ENCODE measurements at regions not wholly inside any gene's neighbourhood (a gene's known extent, or its start where the extent isn't known, plus 50 kb on each side); places are given as distances from the start of the nearest gene placed in this dataset.
"Not testable (repeated sequence)": the region's sequence is repeated elsewhere in the genome, so short reads cannot be mapped to it uniquely, and the experiment has no call there.

DNA sequence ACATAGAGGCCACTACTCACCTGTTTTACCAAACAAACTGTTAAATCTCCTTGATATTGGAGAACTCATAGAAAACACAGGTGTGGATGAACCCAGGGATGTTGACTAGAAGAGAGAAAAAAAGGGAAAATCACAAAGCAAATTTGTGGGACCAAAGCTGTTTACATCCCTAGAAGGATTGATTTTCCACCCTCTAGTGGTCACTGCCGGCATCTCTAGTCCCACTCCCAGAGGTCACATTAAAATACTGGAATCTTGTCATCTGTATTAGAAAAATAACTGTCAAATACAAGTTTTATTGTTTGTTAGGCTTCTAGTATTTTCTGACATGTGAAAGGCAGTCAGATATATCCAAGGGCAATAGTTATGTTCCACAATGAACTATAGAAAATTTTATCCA is 469.7 kb downstream of the FOXD4L4 start:
- H3K4me2 ChIP-seq; H3K9me3 ChIP-seq (ENCODE audit: insufficient read depth, low read depth); H3K9me2 ChIP-seq (ENCODE audit: insufficient read depth); H2AFZ ChIP-seq; H3K27me3 ChIP-seq (ENCODE audit: insufficient read depth, low read depth); BruUV-seq (replicated peaks); H3K4me1 ChIP-seq (replicated peaks; ENCODE audit: insufficient read depth); H3K36me3 ChIP-seq (ENCODE audit: low read depth); H3K4me3 ChIP-seq; H3K79me2 ChIP-seq (ENCODE audit: low read depth); intact Hi-C loops (cut with micrococcal nuclease; ENCODE audit: unreplicated experiment); POLR2A ChIA-PET (ENCODE audit: unreplicated experiment); H4K20me1 ChIP-seq (ENCODE audit: insufficient read depth); DNase-seq; H3F3A ChIP-seq (ENCODE audit: insufficient read depth, low read depth); H3K27ac ChIP-seq; CTCF ChIA-PET: not testable (repeated sequence)

DNA sequence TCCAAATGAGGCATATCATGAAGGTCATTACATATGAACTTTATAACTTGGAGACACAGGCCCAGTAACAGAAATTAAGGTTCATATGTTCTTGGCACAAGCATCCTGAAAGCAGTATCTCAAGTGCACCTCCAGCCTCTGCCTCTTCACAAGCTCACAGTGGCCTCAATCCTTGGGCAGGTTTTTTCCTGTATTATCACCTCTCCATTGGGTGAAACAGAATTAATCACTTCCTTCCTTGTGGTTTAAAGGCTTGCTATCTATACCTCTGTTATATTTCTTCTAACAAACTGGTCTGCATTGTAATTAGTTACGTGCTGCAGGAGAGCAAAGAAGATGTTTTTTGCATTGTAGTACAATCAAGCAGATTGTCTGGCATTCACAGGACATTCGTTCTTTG is 471.0 kb downstream of the FOXD4L4 start:
- H3K9me3 ChIP-seq (ENCODE audit: insufficient read depth, low read depth); H3F3A ChIP-seq (ENCODE audit: insufficient read depth, low read depth); DNase-seq; intact Hi-C loops (cut with micrococcal nuclease; ENCODE audit: unreplicated experiment); H3K27me3 ChIP-seq (ENCODE audit: insufficient read depth, low read depth); H3K4me2 ChIP-seq; H3K9me2 ChIP-seq (ENCODE audit: insufficient read depth); H3K4me1 ChIP-seq (replicated peaks; ENCODE audit: insufficient read depth); BruUV-seq (replicated peaks); H3K36me3 ChIP-seq (ENCODE audit: low read depth); H3K4me3 ChIP-seq; POLR2A ChIA-PET (ENCODE audit: unreplicated experiment); H3K79me2 ChIP-seq (ENCODE audit: low read depth); H3K27ac ChIP-seq; CTCF ChIA-PET; H4K20me1 ChIP-seq (ENCODE audit: insufficient read depth); H2AFZ ChIP-seq: not testable (repeated sequence)

DNA sequence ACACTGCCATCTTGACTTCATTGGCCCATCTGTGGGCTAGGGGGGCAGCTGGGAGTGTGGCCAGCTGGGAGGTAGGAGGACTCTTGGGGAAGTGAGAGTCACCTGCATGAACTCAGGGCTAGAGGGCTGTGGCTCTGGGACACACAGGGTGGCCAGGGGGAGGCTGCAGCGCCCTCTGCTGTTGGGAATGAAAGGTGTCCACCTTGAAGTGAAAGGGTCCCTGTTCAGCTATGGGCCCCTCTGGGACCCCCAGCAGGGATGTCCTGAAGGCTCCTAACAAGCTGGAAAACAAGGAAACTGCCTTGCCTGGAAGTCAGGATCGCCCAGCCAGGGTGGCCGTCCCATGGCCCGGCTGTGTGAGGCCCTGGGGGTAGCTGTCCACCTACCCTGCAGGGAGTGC is 507.8 kb downstream of the FOXD4L4 start:
- H4K20me1 ChIP-seq (ENCODE audit: insufficient read depth); BruUV-seq (replicated peaks); H3K4me2 ChIP-seq; H3K27me3 ChIP-seq (ENCODE audit: insufficient read depth, low read depth); H3K9me3 ChIP-seq (ENCODE audit: insufficient read depth, low read depth); H3K27ac ChIP-seq; DNase-seq; intact Hi-C loops (cut with micrococcal nuclease; ENCODE audit: unreplicated experiment); POLR2A ChIA-PET (ENCODE audit: unreplicated experiment); CTCF ChIA-PET; H3K79me2 ChIP-seq (ENCODE audit: low read depth); H2AFZ ChIP-seq; H3K9me2 ChIP-seq (ENCODE audit: insufficient read depth); H3K36me3 ChIP-seq (ENCODE audit: low read depth); H3K4me3 ChIP-seq; H3F3A ChIP-seq (ENCODE audit: insufficient read depth, low read depth); H3K4me1 ChIP-seq (replicated peaks; ENCODE audit: insufficient read depth): not testable (repeated sequence)

DNA sequence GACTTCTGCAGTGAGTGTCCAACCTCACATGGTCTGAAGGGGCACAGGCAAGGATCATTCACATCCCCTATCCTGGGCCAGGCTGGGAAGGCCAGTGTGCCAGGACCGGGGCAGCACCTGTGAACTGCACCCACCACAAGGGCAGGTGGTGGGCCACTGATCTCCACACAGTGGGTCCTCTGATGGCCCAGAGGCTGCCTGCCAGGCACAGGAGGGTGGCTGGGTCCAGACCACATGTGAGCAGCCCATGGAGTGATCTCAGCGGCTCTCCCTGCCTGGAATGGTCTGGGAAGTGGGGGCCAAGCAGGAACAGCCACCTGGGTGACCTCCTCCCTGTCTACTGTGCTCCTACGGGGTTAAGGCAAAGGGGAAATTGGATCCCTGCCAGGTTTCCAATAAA is 508.5 kb downstream of the FOXD4L4 start:
- DNase-seq; H3K9me2 ChIP-seq (ENCODE audit: insufficient read depth); BruUV-seq (replicated peaks); H3K79me2 ChIP-seq (ENCODE audit: low read depth); intact Hi-C loops (cut with micrococcal nuclease; ENCODE audit: unreplicated experiment); H2AFZ ChIP-seq; H3K4me3 ChIP-seq; H3K4me2 ChIP-seq; H3K4me1 ChIP-seq (replicated peaks; ENCODE audit: insufficient read depth); H3K27me3 ChIP-seq (ENCODE audit: insufficient read depth, low read depth); POLR2A ChIA-PET (ENCODE audit: unreplicated experiment); H3K9me3 ChIP-seq (ENCODE audit: insufficient read depth, low read depth); H4K20me1 ChIP-seq (ENCODE audit: insufficient read depth); CTCF ChIA-PET; H3F3A ChIP-seq (ENCODE audit: insufficient read depth, low read depth); H3K36me3 ChIP-seq (ENCODE audit: low read depth); H3K27ac ChIP-seq: not testable (repeated sequence)

DNA sequence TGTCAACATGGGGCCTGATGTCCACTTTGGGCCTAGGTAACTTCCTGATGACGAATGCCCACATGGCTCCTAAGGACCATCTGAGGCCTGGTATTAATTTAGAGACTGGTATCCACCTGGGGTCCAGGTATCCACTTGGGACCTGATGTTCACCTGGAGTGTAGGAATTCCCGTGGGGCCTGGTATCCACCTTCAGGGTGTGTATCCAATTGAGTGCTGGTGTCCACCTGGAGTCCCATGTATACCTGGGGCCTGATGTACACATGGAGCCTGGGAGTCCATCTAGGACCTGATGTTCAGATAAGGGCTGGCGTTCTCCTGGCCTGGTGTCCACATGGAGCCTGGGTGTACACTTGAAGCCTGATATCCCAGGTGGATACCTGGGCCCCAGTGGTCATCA is 520.6 kb downstream of the FOXD4L4 start:
- H3K4me2 ChIP-seq; H3K9me2 ChIP-seq (ENCODE audit: insufficient read depth); intact Hi-C loops (cut with micrococcal nuclease; ENCODE audit: unreplicated experiment); DNase-seq; H3K27ac ChIP-seq; CTCF ChIA-PET; H3F3A ChIP-seq (ENCODE audit: insufficient read depth, low read depth); POLR2A ChIA-PET (ENCODE audit: unreplicated experiment); H4K20me1 ChIP-seq (ENCODE audit: insufficient read depth); H3K9me3 ChIP-seq (ENCODE audit: insufficient read depth, low read depth); H3K4me1 ChIP-seq (replicated peaks; ENCODE audit: insufficient read depth); H3K79me2 ChIP-seq (ENCODE audit: low read depth); BruUV-seq (replicated peaks); H2AFZ ChIP-seq; H3K27me3 ChIP-seq (ENCODE audit: insufficient read depth, low read depth); H3K36me3 ChIP-seq (ENCODE audit: low read depth); H3K4me3 ChIP-seq: not testable (repeated sequence)

DNA sequence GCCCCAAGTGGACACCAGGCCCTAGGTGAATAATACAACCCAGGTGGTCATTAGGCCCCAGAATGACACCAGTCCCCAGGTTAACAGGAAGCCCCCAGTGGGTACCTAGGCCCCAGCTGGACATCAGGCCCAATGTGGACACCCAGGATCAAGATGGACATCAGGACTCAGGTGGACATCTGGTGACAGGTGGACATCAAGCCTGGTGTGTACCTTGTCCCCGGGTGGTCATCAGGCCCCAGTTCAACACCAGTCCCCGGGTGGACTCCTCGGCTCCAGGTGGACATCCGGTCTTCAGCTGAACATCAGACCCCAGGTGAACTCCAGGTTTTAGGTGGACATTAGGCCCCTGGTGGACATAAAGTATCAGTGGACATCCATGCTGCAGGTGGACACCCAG is 524.6 kb downstream of the FOXD4L4 start:
- H3K4me2 ChIP-seq; CTCF ChIA-PET; H3K36me3 ChIP-seq (ENCODE audit: low read depth); H3K27me3 ChIP-seq (ENCODE audit: insufficient read depth, low read depth); H3K4me1 ChIP-seq (replicated peaks; ENCODE audit: insufficient read depth); POLR2A ChIA-PET (ENCODE audit: unreplicated experiment); H4K20me1 ChIP-seq (ENCODE audit: insufficient read depth); H2AFZ ChIP-seq; H3F3A ChIP-seq (ENCODE audit: insufficient read depth, low read depth); DNase-seq; BruUV-seq (replicated peaks); H3K9me2 ChIP-seq (ENCODE audit: insufficient read depth); H3K4me3 ChIP-seq; H3K79me2 ChIP-seq (ENCODE audit: low read depth); H3K9me3 ChIP-seq (ENCODE audit: insufficient read depth, low read depth); intact Hi-C loops (cut with micrococcal nuclease; ENCODE audit: unreplicated experiment); H3K27ac ChIP-seq: not testable (repeated sequence)

DNA sequence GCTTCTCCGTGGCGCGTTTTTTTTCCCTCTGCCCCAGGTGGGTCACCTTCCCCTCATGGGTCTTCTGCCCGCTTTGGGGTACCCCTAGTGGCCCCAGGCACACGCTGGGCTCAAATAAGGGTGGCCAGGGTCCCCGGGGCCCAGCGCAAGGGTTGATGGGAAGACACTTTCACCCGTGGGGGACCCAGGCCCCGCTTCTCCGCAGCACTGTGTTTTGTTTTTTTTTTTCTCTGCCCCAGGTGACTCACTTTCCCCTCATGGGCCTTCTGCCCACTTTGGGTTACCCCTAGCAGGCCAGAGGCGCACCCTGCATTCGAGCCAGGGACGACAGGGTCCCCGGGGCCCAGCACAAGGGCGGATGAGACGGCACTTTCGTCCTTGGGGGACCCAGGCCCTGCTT is 526.7 kb downstream of the FOXD4L4 start:
- BruUV-seq (replicated peaks), result not testable (repeated sequence)

DNA sequence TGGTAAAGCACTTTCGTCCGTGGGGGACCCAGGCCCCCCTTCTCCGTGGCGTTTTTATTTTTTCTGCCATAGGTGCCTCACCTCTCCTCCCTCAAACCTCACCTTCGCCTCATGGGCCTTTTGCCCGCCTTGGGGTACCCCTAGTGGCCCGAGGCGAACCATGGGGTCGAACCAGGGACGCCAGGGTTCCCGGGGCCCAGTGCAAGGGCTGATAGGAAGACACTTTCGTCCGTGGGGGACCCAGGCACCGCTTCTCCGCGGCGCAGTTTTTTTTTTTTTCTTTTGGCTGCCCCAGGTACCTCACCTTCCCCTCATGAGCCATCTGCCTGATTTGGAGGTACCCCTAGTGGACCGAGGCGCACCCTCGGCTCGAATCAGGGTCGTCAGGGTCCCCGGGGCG is 527.8 kb downstream of the FOXD4L4 start:
- H3K9me3 ChIP-seq (ENCODE audit: insufficient read depth, low read depth); H3K27ac ChIP-seq; H3K4me1 ChIP-seq (replicated peaks; ENCODE audit: insufficient read depth); H3K27me3 ChIP-seq (ENCODE audit: insufficient read depth, low read depth); H3K4me3 ChIP-seq; H4K20me1 ChIP-seq (ENCODE audit: insufficient read depth); CTCF ChIA-PET; H3K9me2 ChIP-seq (ENCODE audit: insufficient read depth); POLR2A ChIA-PET (ENCODE audit: unreplicated experiment); intact Hi-C loops (cut with micrococcal nuclease; ENCODE audit: unreplicated experiment); H3K36me3 ChIP-seq (ENCODE audit: low read depth); H2AFZ ChIP-seq; BruUV-seq (replicated peaks); H3K79me2 ChIP-seq (ENCODE audit: low read depth); H3F3A ChIP-seq (ENCODE audit: insufficient read depth, low read depth); DNase-seq: not testable (repeated sequence)
- peak overlapping the region; percentile 26; the same call in 1 of the 2 replicates for H3K4me2 ChIP-seq

More for the DNA sequence above, 526.7 kb downstream of the FOXD4L4 start:
- H4K20me1 ChIP-seq (ENCODE audit: insufficient read depth); H3K79me2 ChIP-seq (ENCODE audit: low read depth); H3K4me1 ChIP-seq (replicated peaks; ENCODE audit: insufficient read depth); H3K9me3 ChIP-seq (ENCODE audit: insufficient read depth, low read depth); intact Hi-C loops (cut with micrococcal nuclease; ENCODE audit: unreplicated experiment); H3K4me3 ChIP-seq; H3K27ac ChIP-seq; H3K36me3 ChIP-seq (ENCODE audit: low read depth); CTCF ChIA-PET; H3K27me3 ChIP-seq (ENCODE audit: insufficient read depth, low read depth); H2AFZ ChIP-seq; H3F3A ChIP-seq (ENCODE audit: insufficient read depth, low read depth); POLR2A ChIA-PET (ENCODE audit: unreplicated experiment); H3K9me2 ChIP-seq (ENCODE audit: insufficient read depth); H3K4me2 ChIP-seq: not testable (repeated sequence)
- peak in 1 of 2 experiments; percentile 28 for DNase-seq
